Ovary (tissue), 7 donors: ENCODE measurements at regions not wholly inside any gene's neighbourhood (a gene's known extent, or its start where the extent isn't known, plus 50 kb on each side); places are given as distances from the start of the nearest gene placed in this dataset.

Experiments used
- DNase-seq, 5 donors: peaks; one replicate each; pipeline ENCODE4 v3.0.0-alpha.2; 2019 to 2020
- H3K27ac ChIP-seq, 2 donors: fragments of 200-600 bp; one replicate each; pipeline versions ENCODE4 v1.5.1 to v1.8.0; 2019 to 2022
- H3K27me3 ChIP-seq: fragments of 200-600 bp; one replicate; pipeline ENCODE4 v1.8.0; 2022
- H3K36me3 ChIP-seq: fragments of 200-600 bp; sonication (generic); one replicate; pipeline ENCODE4 v1.5.1; 2019
- H3K4me1 ChIP-seq: one replicate; pipeline ENCODE4 v1.8.1; 2013; ENCODE audit warnings: mild to moderate bottlenecking, moderate library complexity; ENCODE audit not compliant: insufficient read depth
- H3K4me3 ChIP-seq: fragments of 200-600 bp; sonication (generic); one replicate; pipeline ENCODE4 v1.5.1; 2017
- H3K9me3 ChIP-seq, 2 donors: fragments of 200-600 bp in 1 of 2; sonication (generic) in 1 of 2; one replicate each; pipeline versions ENCODE4 v1.5.1 to v1.8.1; 2013 to 2019; ENCODE audit warnings: mild to moderate bottlenecking in 1 of 2, moderate library complexity in 1 of 2
- EP300 ChIP-seq: sonication (generic); formaldehyde crosslinking; IDR thresholded peaks from one replicate; pipeline ENCODE4 v1.6.1; 2017; ENCODE audit warnings: antibody characterized with exemption
- POLR2A ChIP-seq: fragments of 450-650 bp; IDR thresholded peaks from one replicate; pipeline ENCODE4 v1.6.1; 2017; ENCODE audit warnings: antibody characterized with exemption, mild to moderate bottlenecking, moderate library complexity
- WGBS, 3 donors: extraction: QIAGEN DNeasy Blood & Tissue Kit in 1 of 3; methylation state at CpG; one replicate each; pipeline versions ENCODE4 v1.1.5 to v1.1.7; 2013 to 2017; 5-methylcytosine and 5-hydroxymethylcytosine counted together
- intact Hi-C, 4 donors: fragments of 100-400 bp; cut with DNase I; formaldehyde crosslinking; loops; one replicate each; pipeline versions ENCODE4 v1.11.0 to v1.15.1; 2022 to 2023
- TF ChIP-seq, protein P1 (sequence below), 3 donors: fragments of 450-650 bp in 2 of 3; fragments of 200-600 bp in 1 of 3; IDR thresholded peaks; one replicate each; pipeline versions ENCODE4 v1.5.1 to v1.8.0; 2016 to 2022; ENCODE audit warnings: antibody characterized with exemption in 3 of 3, mild to moderate bottlenecking in 1 of 3
- donor health status: DM: no; HTN: no; CAD: no; lungs with moderate emphysema.
- donor health status: DM: no; HTN: no; CAD: no.
- donor health status: Bipolar disorder and iron deficiency.
- donor health status: DM: no; HTN: no; CAD: no.
- donor health status: DM: yes; HTN: yes; CAD: no.

DNA sequence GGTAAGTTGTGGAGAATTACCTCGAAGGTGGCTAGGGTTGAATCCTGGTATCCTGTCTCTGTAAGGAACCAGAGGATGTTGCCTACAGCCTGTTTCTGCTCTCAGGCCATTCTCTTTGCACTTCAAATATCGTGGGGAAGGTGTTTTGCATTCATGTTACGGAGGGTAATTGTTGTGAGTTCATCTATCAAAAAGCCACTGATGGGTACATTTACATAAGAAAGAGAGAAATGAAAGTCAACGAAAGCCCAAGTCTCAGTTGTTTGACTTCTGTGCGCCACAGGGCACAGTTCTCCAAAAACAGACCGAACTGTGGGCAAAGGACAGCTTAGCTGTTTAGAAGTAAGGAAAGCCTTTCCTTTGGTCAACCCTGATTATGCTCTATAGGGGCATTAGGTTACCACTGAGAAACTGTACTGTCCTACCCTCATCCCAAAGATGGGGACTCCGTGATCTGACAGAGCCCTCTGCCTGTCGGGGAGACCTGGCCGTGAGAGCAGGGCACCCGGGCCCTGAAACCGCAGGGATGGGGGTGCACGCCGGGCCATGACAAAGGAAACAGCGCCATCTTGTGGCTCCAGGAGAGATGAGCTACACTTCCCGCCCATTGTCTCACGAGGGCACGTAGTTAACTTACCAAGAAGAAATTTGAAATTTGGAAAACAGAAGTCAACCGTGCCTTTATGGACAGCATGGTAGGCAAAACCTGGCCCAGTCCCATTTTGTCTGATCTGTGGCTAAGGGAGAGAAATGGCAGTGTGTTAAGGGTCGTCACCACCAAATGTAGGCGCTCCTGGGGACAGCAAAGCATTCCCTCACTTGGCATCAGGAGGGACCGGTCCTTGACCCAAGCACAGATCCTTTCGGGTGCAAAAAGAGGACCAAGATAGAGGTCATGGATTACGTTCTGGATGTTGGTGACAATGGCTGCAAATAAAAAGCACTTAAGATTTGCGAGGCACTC, 74.5 kb upstream of the DYNLRB2 start:
- WGBS, 3 donors, result 29 to 35% (median 29%) methylated on average over 24 of the region's 24 CpGs
- TF ChIP-seq, protein P1, sequence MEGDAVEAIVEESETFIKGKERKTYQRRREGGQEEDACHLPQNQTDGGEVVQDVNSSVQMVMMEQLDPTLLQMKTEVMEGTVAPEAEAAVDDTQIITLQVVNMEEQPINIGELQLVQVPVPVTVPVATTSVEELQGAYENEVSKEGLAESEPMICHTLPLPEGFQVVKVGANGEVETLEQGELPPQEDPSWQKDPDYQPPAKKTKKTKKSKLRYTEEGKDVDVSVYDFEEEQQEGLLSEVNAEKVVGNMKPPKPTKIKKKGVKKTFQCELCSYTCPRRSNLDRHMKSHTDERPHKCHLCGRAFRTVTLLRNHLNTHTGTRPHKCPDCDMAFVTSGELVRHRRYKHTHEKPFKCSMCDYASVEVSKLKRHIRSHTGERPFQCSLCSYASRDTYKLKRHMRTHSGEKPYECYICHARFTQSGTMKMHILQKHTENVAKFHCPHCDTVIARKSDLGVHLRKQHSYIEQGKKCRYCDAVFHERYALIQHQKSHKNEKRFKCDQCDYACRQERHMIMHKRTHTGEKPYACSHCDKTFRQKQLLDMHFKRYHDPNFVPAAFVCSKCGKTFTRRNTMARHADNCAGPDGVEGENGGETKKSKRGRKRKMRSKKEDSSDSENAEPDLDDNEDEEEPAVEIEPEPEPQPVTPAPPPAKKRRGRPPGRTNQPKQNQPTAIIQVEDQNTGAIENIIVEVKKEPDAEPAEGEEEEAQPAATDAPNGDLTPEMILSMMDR (IDR thresholded peaks at IDR 0.05), result peak; percentile 76 to 91 (median 78)
- no peak for TF ChIP-seq EP300

DNA sequence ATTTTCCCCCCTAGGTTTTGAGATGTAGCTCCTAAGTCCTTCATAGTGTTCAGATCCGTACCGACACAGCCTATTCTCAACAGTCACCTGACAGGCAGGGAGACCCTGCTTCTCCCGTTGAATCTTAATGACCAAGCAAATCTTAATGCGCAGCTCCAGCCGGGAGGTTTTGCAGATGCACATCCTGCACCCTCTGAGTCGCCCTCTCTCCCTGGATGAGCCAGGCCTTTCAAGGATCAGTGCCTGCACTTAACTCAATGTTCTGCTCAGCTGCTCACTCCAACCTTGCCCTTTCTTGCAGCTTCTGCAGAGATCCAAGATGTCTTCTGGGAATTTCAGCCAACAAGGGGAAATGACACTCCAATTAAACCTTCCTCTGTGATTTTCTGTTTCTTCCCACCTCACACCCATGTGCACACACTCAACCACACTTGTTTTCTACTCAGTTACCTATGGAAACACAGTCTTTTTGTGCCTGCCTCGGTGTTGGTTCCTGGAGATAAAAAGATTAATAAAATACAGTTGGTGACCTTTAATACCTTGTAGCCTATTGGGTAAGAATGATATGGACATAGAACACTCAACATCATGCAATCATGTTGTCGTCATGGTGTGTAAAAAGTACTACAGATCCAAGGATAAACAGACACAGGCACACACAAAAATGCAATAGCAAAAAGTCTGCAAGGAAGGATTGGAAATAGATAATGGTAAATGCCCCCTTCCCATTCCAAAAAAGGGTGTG, 76.9 kb upstream of the DYNLRB2 start:
- 86 to 94% (median 91%) methylated on average over 8 of the region's 8 CpGs for WGBS, 3 donors
- H3K36me3 ChIP-seq, result no peaks in the 10 kb centered on the region
- no peak overlapping the region for H3K4me3 ChIP-seq
- no peaks in the 10 kb centered on the region for H3K9me3 ChIP-seq
- no peaks in the 10 kb centered on the region for H3K27me3 ChIP-seq
- no peak overlapping the region for H3K27ac ChIP-seq
- DNase-seq, result no peak
- TF ChIP-seq, protein P1 (IDR thresholded peaks at IDR 0.05), result no peak
- TF ChIP-seq EP300 (no peak), POLR2A (no peak)
- intact Hi-C loops, result no loop called here
- peaks cover 7% of the 10 kb centered on the region for H3K4me1 ChIP-seq

More for the DNA sequence above, 74.5 kb upstream of the DYNLRB2 start:
- H3K4me3 ChIP-seq, result no peak overlapping the region
- no peaks in the 10 kb centered on the region for H3K9me3 ChIP-seq
- H3K4me1 ChIP-seq, result peaks cover 2% of the 10 kb centered on the region
- H3K27me3 ChIP-seq, result no peaks in the 10 kb centered on the region
- no peak overlapping the region for H3K27ac ChIP-seq
- peak; percentile 59 to 82 (median 73) for DNase-seq
- no peaks in the 10 kb centered on the region for H3K36me3 ChIP-seq
- intact Hi-C loops, result no loop called here

DNA sequence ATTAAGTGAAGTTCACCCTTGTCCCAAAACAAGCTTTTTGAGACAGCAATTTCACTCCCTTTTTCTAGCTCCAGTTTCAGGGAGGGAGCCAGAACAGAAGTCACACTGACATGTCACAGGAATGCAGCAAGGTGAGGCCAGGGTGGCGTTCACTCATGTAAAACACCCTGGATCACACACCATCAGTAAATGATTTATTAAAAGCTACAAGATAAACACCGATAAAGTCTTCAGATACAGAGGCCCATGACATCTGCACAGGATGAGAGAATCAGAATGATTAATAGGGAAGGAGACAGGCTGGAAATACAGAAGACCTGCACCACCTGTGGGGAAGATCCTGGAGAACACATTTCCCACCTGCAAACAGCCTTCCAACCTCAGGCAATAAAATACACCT, 77.5 kb upstream of the DYNLRB2 start:
- DNase-seq, result no peak

DNA sequence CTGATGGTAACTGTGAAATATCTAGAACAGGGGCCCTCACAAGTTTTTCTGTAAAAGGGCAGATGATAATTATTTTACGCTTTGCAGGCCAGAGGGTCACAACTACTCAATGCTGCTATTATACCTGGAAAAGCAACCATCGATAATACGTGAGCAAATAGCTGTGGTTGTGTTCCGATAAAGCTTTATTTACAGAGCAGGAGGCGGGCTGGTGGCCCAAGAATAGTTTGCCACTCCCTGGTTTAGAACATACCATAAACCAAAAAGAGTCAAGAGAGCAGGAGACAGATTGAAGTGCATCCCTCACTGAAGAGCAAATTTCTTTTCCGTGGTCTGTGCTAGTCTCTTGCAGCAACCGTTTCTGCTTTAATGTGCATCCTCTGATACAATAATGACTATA, 77.9 kb upstream of the DYNLRB2 start:
- intact Hi-C loops, result no loop called here
- WGBS, 3 donors, result 90 to 94% (median 93%) methylated on average over 7 of the region's 7 CpGs
- TF ChIP-seq EP300, result no peak
- TF ChIP-seq, protein P1 (IDR thresholded peaks at IDR 0.05), result no peak

More for the DNA sequence above, 77.5 kb upstream of the DYNLRB2 start:
- Histone ChIP-seq H3K27me3 (no peaks in the 10 kb centered on the region), H3K36me3 (no peaks in the 10 kb centered on the region), H3K9me3 (no peaks in the 10 kb centered on the region), H3K27ac (no peak overlapping the region), H3K4me1 (peaks cover 7% of the 10 kb centered on the region), H3K4me3 (no peak overlapping the region)
- WGBS, 3 donors, result 80 to 87% (median 81%) methylated on average over 2 of the region's 2 CpGs
- intact Hi-C loops, result no loop called here
- TF ChIP-seq, protein P1 (IDR thresholded peaks at IDR 0.05), result no peak
- TF ChIP-seq EP300 (no peak), POLR2A (no peak)

More for the DNA sequence above, 77.9 kb upstream of the DYNLRB2 start:
- H3K36me3 ChIP-seq, result no peaks in the 10 kb centered on the region
- no peak for DNase-seq
- no peaks in the 10 kb centered on the region for H3K9me3 ChIP-seq
- H3K4me3 ChIP-seq, result no peak overlapping the region
- peaks cover 7% of the 10 kb centered on the region for H3K4me1 ChIP-seq
- H3K27me3 ChIP-seq, result no peaks in the 10 kb centered on the region
- no peak overlapping the region for H3K27ac ChIP-seq
